A673 (cell line): ENCODE measurements at regions not wholly inside any gene's neighbourhood (a gene's known extent, or its start where the extent isn't known, plus 50 kb on each side); places are given as distances from the start of the nearest gene placed in this dataset.
"Not testable (repeated sequence)": the region's sequence is repeated elsewhere in the genome, so short reads cannot be mapped to it uniquely, and the experiment has no call there.

Source experiments
- EZH2 ChIP-seq: fragments of 200-600 bp; sonication (generic); IDR thresholded peaks from 2 replicates; pipeline ENCODE4 v1.6.1; 2017; ENCODE audit warnings: borderline replicate concordance, low read depth, mild to moderate bottlenecking, mixed read lengths, antibody characterized with exemption, low read length; ENCODE audit not compliant: poor library complexity, severe bottlenecking
- TF ChIP-seq, protein P1 (sequence below): fragments of 300-800, 200-600 bp; sonication (generic); conservative IDR thresholded peaks from 2 replicates; pipeline ENCODE4 v1.5.1; 2017; ENCODE audit warnings: low read depth, mild to moderate bottlenecking, antibody characterized with exemption, low read length, moderate library complexity, mixed read lengths

GRCh38 chr2:87445613-87446312, 302.1 kb upstream of the PLGLB2 start:
- TF ChIP-seq, protein P1, sequence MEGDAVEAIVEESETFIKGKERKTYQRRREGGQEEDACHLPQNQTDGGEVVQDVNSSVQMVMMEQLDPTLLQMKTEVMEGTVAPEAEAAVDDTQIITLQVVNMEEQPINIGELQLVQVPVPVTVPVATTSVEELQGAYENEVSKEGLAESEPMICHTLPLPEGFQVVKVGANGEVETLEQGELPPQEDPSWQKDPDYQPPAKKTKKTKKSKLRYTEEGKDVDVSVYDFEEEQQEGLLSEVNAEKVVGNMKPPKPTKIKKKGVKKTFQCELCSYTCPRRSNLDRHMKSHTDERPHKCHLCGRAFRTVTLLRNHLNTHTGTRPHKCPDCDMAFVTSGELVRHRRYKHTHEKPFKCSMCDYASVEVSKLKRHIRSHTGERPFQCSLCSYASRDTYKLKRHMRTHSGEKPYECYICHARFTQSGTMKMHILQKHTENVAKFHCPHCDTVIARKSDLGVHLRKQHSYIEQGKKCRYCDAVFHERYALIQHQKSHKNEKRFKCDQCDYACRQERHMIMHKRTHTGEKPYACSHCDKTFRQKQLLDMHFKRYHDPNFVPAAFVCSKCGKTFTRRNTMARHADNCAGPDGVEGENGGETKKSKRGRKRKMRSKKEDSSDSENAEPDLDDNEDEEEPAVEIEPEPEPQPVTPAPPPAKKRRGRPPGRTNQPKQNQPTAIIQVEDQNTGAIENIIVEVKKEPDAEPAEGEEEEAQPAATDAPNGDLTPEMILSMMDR, result not testable (repeated sequence)
- TF ChIP-seq EZH2, result not testable (repeated sequence)
